ENCODE measurements at regions not wholly inside any gene's neighbourhood (a gene's known extent, or its start where the extent isn't known, plus 50 kb on each side); places are given as distances from the start of the nearest gene placed in this dataset.

DNA sequence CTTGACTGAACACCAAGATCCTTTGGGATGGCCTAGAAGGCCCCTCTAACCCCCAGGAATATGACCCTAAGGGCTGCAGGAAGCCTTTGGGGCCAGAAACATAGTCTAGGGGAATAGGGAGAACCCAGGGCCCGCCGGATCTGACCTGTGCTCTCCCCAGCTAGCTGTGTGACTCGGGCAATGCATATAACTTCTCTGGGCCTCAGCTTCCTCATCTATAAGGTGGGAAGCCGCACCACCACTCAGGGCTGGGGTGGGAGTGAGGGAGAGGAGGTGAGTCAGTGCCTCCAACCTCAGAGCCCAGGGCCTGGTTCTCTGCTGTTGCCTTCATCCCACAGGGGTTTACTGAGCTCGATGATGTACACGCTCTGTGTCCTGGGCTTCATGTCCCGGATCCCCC lies 434.4 kb downstream of the PTPRU start:
- no peak for FAIRE-seq

DNA sequence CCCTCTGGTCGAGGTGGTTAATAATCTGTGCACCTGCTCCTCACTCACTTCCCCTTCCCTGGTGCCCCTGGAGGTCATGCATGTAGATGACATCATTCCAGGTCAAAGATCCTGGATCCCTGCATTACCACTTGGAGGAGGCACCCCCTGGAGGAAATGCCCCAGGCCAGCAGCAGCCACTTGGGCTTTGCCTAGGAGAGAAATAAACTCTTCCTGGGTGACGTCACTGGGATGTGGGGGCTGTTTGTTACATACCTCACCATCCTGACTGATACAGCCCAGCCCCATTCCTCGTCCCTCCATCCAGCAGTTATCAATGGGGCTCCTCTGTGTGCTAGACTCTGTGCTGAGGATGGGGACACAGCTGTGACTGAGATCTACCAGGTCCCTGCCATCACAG lies 433.6 kb downstream of the PTPRU start:
- Histone ChIP-seq H3K4me2 (ENCODE audit: low read length) (no peak overlapping the region), H3K9ac (ENCODE audit: low read length) (no peak overlapping the region), H2AFZ (ENCODE audit: low read depth, low read length) (no peak overlapping the region), H3K4me1 (ENCODE audit: insufficient read depth, low read length) (no peaks in the 10 kb centered on the region), H3K79me2 (ENCODE audit: insufficient read depth, low read length) (no peaks in the 10 kb centered on the region), H3K4me3 (ENCODE audit: insufficient read depth, low read depth, low read length) (no peak overlapping the region), H3K27me3 (ENCODE audit: insufficient read depth, low read length) (no peaks in the 10 kb centered on the region), H3K36me3 (ENCODE audit: insufficient read depth, low read length) (no peaks in the 10 kb centered on the region), H3K9me3 (ENCODE audit: insufficient read depth, low read depth, low read length) (no peaks in the 10 kb centered on the region), H3K27ac (ENCODE audit: low read depth, low read length) (no peak overlapping the region), H4K20me1 (ENCODE audit: insufficient read depth, low read length) (no peaks in the 10 kb centered on the region)
- Mint-ChIP-seq H3K9me3 (ENCODE audit: unreplicated experiment) (peaks cover 2% of the 10 kb centered on the region), H3K4me1 (ENCODE audit: low read depth, unreplicated experiment) (no peaks in the 10 kb centered on the region), H3K36me3 (ENCODE audit: low read depth, unreplicated experiment) (no peaks in the 10 kb centered on the region), H3K27ac (ENCODE audit: unreplicated experiment) (no peak overlapping the region), H3K27me3 (ENCODE audit: low read depth, unreplicated experiment) (peaks cover 8% of the 10 kb centered on the region), H3K4me3 (ENCODE audit: unreplicated experiment) (no peak overlapping the region)
- no peak for DNase-seq (ENCODE audit: low read depth)
- TF ChIP-seq, protein P1, sequence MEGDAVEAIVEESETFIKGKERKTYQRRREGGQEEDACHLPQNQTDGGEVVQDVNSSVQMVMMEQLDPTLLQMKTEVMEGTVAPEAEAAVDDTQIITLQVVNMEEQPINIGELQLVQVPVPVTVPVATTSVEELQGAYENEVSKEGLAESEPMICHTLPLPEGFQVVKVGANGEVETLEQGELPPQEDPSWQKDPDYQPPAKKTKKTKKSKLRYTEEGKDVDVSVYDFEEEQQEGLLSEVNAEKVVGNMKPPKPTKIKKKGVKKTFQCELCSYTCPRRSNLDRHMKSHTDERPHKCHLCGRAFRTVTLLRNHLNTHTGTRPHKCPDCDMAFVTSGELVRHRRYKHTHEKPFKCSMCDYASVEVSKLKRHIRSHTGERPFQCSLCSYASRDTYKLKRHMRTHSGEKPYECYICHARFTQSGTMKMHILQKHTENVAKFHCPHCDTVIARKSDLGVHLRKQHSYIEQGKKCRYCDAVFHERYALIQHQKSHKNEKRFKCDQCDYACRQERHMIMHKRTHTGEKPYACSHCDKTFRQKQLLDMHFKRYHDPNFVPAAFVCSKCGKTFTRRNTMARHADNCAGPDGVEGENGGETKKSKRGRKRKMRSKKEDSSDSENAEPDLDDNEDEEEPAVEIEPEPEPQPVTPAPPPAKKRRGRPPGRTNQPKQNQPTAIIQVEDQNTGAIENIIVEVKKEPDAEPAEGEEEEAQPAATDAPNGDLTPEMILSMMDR (IDR thresholded peaks at IDR 0.05; ENCODE audit: insufficient read depth, low read depth, low read length): no peak
- no peak for TF ChIP-seq EZH2 (IDR thresholded peaks at IDR 0.05; ENCODE audit: insufficient read depth, low read length)
- FAIRE-seq: no peak

More for the DNA sequence above, 434.4 kb downstream of the PTPRU start:
- no peaks in the 10 kb centered on the region for H3K4me1 Mint-ChIP-seq (ENCODE audit: low read depth, unreplicated experiment)
- Histone ChIP-seq H3K27ac (ENCODE audit: low read depth, low read length) (no peak overlapping the region), H2AFZ (ENCODE audit: low read depth, low read length) (no peak overlapping the region), H3K9ac (ENCODE audit: low read length) (no peak overlapping the region), H3K27me3 (ENCODE audit: insufficient read depth, low read length) (no peaks in the 10 kb centered on the region), H3K36me3 (ENCODE audit: insufficient read depth, low read length) (no peaks in the 10 kb centered on the region), H3K4me2 (ENCODE audit: low read length) (no peak overlapping the region), H3K79me2 (ENCODE audit: insufficient read depth, low read length) (no peaks in the 10 kb centered on the region), H4K20me1 (ENCODE audit: insufficient read depth, low read length) (no peaks in the 10 kb centered on the region), H3K9me3 (ENCODE audit: insufficient read depth, low read depth, low read length) (no peaks in the 10 kb centered on the region), H3K4me1 (ENCODE audit: insufficient read depth, low read length) (peaks cover 4% of the 10 kb centered on the region), H3K4me3 (ENCODE audit: insufficient read depth, low read depth, low read length) (no peak overlapping the region)
- H3K4me3 Mint-ChIP-seq (ENCODE audit: unreplicated experiment): no peak overlapping the region
- peaks cover 2% of the 10 kb centered on the region for H3K9me3 Mint-ChIP-seq (ENCODE audit: unreplicated experiment)
- TF ChIP-seq, protein P1 (IDR thresholded peaks at IDR 0.05; ENCODE audit: insufficient read depth, low read depth, low read length): no peak
- no peak for TF ChIP-seq EZH2 (IDR thresholded peaks at IDR 0.05; ENCODE audit: insufficient read depth, low read length)
- no peaks in the 10 kb centered on the region for H3K36me3 Mint-ChIP-seq (ENCODE audit: low read depth, unreplicated experiment)
- no peak overlapping the region for H3K27ac Mint-ChIP-seq (ENCODE audit: unreplicated experiment)
- H3K27me3 Mint-ChIP-seq (ENCODE audit: low read depth, unreplicated experiment): peaks cover 6% of the 10 kb centered on the region
- no peak for DNase-seq (ENCODE audit: low read depth)

DNA sequence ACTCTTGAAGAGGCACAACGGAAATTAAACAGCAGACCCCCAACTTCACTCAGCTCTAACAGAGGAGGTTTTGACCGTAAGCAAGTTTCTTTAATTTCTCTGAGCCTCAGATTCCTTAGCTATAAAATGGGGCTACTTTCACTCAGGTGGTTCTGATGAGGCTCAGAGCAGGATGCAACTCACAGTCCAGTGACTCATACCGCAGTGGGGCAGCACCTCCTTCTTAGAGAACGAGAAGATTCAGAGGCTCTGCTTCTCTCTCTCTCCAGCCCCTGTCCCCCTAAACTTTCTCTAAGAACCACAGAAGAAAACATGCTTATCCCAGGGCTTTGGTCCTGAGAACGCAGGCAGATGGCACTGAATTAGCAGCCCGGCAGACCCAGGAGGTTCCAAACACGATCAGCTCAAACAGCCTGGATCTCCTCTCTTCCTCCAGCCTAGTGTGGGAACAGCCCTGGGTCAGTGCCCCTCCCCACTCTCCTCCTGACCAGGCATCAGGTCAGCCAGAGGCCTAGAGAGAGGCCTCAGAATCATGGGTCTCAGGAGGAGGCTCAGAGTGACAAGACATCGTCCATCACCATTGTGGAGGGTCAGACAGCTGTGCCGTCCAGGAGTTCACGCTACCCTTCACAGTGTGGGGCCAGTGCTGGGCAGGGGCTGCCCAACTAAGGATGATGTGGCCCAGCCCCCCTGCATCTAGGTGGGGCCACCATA lies 433.0 kb downstream of the PTPRU start:
- no peaks in the 10 kb centered on the region for H3K36me3 ChIP-seq (ENCODE audit: insufficient read depth, low read length)
- H3K9ac ChIP-seq (ENCODE audit: low read length): no peak overlapping the region
- H3K27ac ChIP-seq (ENCODE audit: low read depth, low read length): no peak overlapping the region
- DNase-seq (ENCODE audit: low read depth) (no peak), FAIRE-seq (no peak)
- H3K36me3 Mint-ChIP-seq (ENCODE audit: low read depth, unreplicated experiment): no peaks in the 10 kb centered on the region
- H2AFZ ChIP-seq (ENCODE audit: low read depth, low read length): no peak overlapping the region
- no peaks in the 10 kb centered on the region for H4K20me1 ChIP-seq (ENCODE audit: insufficient read depth, low read length)
- no peak overlapping the region for H3K4me3 ChIP-seq (ENCODE audit: insufficient read depth, low read depth, low read length)
- H3K9me3 ChIP-seq (ENCODE audit: insufficient read depth, low read depth, low read length): no peaks in the 10 kb centered on the region
- no peak overlapping the region for H3K4me2 ChIP-seq (ENCODE audit: low read length)
- no peak overlapping the region for H3K27ac Mint-ChIP-seq (ENCODE audit: unreplicated experiment)
- no peak overlapping the region for H3K4me3 Mint-ChIP-seq (ENCODE audit: unreplicated experiment)
- H3K27me3 Mint-ChIP-seq (ENCODE audit: low read depth, unreplicated experiment): peaks cover 11% of the 10 kb centered on the region
- no peaks in the 10 kb centered on the region for H3K4me1 Mint-ChIP-seq (ENCODE audit: low read depth, unreplicated experiment)
- H3K79me2 ChIP-seq (ENCODE audit: insufficient read depth, low read length): no peaks in the 10 kb centered on the region
- no peaks in the 10 kb centered on the region for H3K4me1 ChIP-seq (ENCODE audit: insufficient read depth, low read length)
- H3K9me3 Mint-ChIP-seq (ENCODE audit: unreplicated experiment): peaks cover 2% of the 10 kb centered on the region
- H3K27me3 ChIP-seq (ENCODE audit: insufficient read depth, low read length): no peaks in the 10 kb centered on the region
- TF ChIP-seq EZH2 (IDR thresholded peaks at IDR 0.05; ENCODE audit: insufficient read depth, low read length): no peak
- TF ChIP-seq, protein P1 (IDR thresholded peaks at IDR 0.05; ENCODE audit: insufficient read depth, low read depth, low read length): no peak
